Raji (cell line): ENCODE measurements at regions not wholly inside any gene's neighbourhood (a gene's known extent, or its start where the extent isn't known, plus 50 kb on each side); places are given as distances from the start of the nearest gene placed in this dataset.

Experiments
- POLR2A ChIP-seq: IDR thresholded peaks from 2 replicates; pipeline ENCODE4 v1.6.1; 2011; ENCODE audit warnings: low read depth, low read length, control low read depth; ENCODE audit not compliant: insufficient read depth

DNA sequence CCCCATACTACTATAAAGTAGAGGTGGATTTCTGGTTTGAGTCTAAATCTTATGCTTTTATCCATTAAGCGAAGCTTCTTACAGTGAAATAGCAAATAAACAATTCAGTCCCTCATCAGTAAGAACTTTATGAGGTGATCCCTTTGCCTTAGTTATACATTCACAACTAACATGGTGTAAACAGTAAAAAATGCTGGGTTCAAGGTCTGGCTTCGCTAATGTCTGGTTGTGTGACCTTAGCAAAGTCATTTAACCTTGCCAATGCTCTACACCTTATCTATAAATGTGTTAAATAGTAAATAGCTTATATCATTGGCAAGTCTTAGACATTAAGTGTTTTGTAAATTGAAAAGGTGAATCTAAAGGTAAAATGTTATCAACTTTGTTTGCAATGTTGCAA, 475.4 kb downstream of the LMO4 start:
- TF ChIP-seq POLR2A = no peak

DNA sequence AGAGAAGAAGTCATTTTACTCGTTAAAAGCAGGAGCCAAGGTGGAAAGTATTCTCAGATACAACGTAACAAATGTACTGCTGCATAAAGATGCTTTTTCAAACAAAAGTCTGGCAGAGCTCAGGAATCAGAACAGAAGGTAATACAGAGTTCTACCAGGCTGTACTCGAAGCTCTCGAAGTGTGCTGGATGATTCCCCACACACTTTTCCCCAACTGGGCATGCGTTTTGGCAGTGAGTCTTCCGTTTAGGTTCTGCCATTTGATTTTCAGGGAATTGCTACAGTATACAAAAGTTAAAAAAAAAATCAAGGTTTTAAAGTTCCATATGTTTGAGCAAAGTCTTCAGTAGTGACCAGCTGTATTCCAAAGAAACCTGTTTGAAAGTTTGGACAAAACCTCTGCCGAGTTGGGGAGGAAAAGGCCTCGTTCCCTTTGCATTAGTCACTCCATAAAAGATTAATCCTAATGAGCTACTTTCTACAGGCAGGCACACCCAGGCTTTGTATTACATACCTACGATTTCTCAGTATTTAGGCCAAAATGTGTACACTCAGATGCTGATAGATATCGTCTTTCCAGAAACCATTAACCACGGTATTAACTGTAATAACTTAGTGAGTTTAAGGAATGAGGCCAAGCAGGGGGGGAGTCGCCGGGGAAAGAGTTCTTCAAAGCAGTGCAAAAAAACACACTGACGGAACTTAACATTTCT, 477.1 kb downstream of the LMO4 start:
- no peak for TF ChIP-seq POLR2A

DNA sequence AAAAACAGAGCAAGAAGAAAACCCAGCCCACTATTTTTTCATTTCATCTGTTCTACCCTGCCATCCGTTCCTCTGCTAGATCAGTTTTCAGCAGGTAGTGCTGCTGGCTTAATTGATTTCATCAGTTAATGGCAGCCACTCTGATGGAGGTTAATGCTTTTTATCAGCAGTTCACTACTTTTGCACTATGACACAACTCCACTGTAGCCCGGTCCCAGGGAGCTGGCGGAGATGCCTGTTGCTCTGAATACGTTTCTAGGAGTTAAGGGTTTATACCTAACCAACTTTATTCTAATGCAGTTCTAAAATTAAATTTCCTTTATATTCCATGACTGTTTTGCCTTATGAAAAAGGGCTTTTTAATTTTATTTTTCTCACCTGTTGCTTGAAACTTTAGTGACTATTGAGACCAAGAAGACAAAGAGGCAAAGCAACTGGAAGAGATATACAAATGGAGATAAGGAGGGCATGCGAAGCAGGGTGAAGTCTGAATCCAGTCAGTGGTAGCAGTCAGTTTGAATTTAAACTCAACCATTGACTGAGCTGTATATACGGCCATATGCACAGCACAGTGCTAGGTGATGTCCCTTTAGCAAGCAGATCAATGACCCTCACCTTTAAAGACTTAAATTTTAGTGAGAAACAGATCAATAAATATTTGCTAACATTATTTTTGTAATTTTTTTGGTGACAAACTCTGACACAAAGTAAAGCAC, 477.9 kb downstream of the LMO4 start:
- no peak for TF ChIP-seq POLR2A

DNA sequence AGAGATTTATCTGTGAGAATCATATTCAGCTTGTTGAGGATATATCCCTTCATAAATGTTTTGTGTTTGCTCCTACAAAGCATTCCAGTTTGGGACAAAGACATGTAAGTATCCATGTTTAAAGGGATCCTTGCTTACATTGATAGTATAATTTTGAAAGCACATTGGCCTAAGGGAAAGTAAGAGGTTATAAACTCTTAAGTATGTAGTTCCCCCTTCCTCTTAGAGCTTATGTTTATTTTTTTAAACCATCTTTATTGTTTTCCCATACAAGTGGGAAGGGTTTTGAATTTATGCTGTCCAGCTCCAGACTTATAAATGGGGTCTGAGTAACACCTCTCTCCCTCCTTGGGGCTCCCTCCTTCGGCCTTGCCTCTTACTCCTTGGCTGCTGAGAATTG, 481.5 kb downstream of the LMO4 start:
- no peak for TF ChIP-seq POLR2A

DNA sequence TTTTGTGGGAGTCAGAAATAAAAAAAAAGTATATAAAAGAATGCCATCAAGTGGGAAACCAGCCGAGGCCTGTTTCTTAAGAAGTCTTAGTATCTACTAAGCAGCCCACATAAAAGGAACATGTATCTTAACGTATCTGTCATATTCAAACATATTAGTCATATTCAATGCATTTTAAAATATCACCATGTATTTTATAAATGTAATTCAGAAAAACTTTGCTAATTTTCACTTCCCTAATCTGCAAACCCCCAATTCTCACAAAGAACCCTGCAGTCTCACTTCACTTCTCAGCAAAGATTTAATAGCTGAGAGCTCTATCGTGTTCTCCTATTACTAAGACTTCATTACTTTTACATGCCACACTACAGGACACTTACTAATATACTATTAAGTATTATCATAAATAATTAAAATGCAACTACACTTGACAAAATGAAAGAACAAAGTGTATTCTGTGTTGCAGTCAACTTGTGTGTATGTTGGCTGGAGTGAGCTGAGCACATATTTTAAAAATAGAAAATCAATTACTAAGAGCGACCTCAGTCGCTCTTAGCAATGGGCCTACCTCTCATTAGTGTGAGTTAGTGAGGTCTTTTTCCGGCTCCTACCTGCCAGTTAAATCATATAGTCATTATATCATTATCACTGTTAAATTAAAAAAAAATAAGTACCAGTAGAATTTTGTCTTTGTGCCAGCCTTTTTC, 484.3 kb downstream of the LMO4 start:
- no peak for TF ChIP-seq POLR2A

DNA sequence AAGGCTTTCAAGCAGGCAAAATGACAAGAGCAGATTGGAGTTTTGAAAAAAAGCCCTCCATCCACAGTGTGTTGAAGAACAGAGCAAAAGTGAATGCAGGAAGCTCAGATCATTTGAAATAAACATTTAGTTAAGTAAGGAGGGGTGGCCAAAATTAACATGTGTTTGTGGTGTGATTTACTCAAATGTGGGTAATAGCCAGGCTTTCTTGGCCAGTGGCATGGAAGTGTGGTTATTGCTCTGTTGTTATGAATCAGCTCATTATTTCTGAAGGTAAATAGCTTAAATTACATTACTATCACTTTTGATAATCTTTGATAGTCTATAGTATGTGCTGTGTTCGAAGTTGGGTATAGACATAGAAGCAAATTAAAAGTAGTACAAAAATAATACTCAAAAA, 485.9 kb downstream of the LMO4 start:
- no peak for TF ChIP-seq POLR2A

DNA sequence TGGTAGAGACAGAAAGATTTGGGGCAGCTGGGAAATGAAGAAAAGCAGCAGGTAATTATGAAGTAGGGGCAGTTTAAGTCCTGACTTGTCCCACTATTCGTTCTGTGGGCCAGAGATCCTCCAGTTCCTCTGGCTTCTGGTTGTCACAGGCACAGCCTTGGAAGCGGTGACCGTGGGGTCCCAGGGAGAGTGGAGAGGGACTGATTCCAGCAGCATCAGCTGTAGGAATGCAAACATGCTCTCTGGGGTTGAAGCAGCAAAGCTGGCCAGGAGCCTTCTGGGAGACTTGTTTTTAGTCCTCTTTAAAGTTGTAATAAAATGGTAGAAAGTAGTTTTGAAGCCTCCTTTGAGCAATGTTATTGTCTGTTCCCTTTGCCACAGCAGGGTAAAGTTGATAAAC, 488.0 kb downstream of the LMO4 start:
- no peak for TF ChIP-seq POLR2A

DNA sequence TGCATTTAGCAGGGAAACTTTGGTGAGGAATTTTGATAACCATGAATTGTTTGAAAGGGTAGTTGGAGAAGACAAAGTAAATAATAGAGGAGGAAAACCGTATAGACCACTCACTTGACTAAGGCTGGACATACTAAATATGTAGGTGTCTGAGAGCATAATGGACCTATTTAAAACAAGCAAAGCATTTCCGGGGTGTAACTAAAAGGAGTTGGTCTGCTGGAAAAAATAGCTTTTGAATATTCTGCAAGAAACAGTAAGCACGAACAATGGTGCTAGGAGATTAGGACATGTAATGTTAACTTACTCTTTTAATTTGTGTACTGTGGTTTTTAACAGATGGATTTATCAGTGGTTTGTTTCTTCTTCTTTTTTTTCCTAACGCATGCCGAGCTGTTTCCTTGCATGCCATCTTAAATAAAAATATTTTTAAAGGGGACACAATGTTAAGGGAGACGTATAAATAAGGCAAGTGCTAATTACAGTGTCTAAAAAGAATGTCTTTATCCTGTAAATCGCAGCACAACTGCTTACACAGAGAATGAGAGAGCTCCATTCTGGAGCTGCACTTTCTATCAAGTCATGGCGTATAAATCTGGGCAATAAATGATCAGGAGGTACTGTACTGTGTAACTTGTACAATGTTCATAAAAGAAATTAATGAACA, 492.1 kb downstream of the LMO4 start:
- no peak for TF ChIP-seq POLR2A

DNA sequence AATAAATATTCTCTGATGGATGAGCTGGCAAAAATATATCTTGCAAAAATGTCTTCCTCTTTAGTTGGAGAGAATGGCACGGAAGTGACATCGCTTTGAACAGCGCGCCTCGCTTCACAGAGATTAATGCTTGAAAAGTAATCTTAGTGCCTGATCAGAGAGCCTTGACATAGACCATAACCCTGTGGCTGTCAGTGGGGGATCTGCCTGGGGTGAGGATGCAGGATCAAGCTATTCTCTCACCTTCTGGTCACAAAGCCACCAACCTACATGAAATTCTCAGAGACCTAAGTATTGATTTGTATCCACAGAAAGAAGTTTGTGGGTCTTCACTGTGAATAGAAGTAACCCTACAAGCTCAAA, 492.6 kb downstream of the LMO4 start:
- TF ChIP-seq POLR2A = no peak

DNA sequence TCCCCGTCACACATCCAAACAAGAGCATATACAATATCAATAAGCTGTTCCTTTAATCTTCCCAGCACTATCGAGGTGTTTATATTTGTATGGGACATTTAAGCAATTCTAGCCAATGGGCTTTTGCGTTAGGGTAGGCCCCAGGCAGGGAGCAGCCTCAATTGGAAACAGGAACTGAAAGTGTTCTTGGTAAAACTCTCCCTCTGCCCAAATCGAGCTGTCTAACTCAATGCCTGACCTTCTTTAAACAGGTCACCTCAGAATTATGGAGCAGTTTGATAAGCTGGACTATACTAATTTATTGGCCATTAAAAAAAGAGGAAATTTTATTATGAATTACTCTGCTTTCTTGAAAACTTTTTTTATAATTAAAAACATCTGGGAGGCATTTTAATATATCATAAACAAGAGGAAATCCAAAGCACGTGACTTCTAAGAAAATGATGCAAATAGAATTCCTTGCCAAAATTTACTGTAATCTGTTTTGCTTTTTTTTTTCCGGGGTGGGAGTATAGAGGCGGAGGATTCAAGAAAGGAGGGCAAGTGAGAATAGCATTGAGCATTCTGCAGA, 498.1 kb downstream of the LMO4 start:
- TF ChIP-seq POLR2A = no peak

DNA sequence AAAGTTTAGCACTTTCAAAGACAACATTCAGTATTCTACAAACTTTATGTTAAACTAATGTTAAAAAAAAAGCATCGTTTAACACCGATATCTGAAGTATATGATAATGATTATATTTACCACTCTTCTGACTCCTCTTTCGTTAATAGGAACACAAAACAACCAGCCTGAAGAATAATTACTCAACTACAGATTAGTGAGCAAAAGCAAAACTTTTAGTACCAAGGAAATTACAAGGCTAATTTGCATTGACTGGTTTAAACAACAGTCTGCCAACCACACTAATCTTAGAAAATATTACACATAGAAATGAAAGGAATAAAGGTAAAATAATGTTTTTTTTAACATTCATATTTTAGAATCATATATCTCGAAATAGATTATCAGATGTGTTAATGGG, 500.7 kb downstream of the LMO4 start:
- no peak for TF ChIP-seq POLR2A

DNA sequence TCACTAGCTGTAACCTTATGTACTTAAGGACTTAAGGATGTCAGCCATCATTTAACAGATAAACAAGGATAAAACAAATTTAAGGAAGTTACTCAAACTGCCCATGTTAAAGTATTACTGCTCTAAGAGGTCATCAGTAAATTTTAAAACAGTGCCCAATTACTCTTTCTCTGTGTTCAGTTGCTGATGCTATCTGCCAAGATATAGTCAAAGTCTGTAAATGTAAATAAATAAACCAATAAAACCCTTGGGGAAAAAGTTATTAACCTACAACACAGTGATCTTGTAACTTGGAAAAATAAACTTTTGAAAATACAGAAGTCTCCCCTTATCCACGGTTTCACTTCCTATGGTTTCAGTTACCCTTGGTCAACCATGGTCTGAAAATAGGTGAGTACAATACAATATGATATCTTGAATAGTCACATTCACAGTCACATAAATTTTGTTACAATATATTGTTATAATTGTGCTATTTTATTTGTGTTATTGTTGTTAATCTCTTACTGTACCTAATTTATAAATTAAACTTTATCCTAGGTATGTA, 501.8 kb downstream of the LMO4 start:
- no peak for TF ChIP-seq POLR2A

DNA sequence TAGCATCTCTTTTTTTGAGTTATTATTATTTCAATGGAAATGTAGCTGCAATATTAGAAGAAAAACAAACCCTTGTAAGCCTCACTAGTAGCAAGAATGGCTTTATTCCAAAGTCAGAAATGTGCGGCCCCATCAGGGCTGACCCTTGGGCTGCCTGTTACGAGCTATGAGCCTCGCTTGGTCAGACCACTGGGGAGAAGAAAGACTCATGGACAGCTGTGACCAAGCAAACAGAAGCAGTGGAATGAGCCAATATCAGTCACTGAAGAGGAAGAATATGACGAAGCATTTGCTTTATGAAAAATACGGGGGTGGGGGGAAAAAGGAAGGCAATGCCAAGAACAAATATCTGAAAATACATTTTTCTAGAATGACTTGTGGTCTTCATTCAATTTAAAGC, 504.5 kb downstream of the LMO4 start:
- TF ChIP-seq POLR2A = no peak

DNA sequence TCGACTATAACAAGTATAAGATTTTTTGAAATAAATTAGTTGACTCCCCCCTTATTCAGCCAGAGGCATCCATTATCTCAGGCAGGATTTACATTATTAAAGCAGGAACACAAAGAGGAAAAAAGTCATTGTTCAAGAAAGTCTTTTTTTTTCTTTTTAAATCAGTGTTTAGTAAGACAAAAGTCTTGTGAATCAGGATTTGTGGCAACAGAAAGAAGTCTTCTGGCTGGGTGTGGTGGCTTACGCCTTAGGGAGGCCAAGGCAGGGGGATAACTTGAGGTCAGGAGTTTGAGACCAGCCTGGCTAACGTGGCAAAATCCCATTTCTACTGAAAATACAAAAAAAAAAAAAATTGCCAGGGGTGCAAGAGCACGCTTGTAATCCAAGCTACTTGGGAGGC, 505.5 kb downstream of the LMO4 start:
- TF ChIP-seq POLR2A = no peak

DNA sequence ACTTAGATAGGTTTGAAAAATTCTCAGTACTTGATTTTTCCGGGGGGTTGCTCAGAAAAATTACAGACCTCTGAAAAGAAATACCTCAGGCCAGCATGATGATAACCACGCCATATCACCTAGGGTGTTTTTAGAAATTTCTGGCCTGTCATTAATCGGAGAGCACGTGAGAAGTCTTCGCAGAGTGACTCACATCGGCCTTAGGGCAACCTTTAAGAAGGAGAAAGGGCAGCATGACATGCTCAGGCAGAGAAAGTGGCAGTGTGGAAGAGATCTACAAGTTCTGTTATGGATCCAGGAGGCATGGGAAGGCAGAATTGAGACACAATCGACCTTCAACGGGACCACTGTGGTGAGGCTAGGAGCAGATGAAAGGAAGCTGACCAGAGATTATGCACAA, 506.3 kb downstream of the LMO4 start:
- TF ChIP-seq POLR2A = no peak
